PC-9 (cell line): ENCODE measurements at regions not wholly inside any gene's neighbourhood (a gene's known extent, or its start where the extent isn't known, plus 50 kb on each side); places are given as distances from the start of the nearest gene placed in this dataset.

ENCODE experiments used
- BruUV-seq: library from RNA; stranded (reverse); fragments of 400-500 nt; replicated peaks from 2 replicates; lab custom pipeline; 2021; lab: Mats Ljungman, UMichigan
- CTCF ChIA-PET: fragments of 300-600 bp; sonication (Branson Sonifier 250); formaldehyde crosslinking; loops from one replicate; lab custom pipeline; 2022; ENCODE audit warnings: antibody characterized with exemption; lab: Charles Lee
- POLR2A ChIA-PET: fragments of 300-600 bp; sonication (Branson Sonifier 250); formaldehyde crosslinking; loops from one replicate; lab custom pipeline; 2022; ENCODE audit warnings: antibody characterized with exemption; ENCODE audit not compliant: unreplicated experiment; lab: Charles Lee
- DNase-seq, 2 experiments: peaks; one replicate each; pipeline versions ENCODE4 v3.0.0 to v3.0.0-alpha.2; 2015 to 2022; ENCODE audit warnings: mixed read lengths in 1 of 2
- H2AFZ ChIP-seq: fragments of 200-600 bp; sonication (generic); 2 replicates; pipeline ENCODE4 v1.8.1; 2017; ENCODE audit warnings: antibody characterized with exemption
- H3F3A ChIP-seq: fragments of 200-600 bp; sonication (generic); 2 replicates; pipeline ENCODE4 v1.8.1; 2017; ENCODE audit warnings: antibody characterized with exemption, mild to moderate bottlenecking, low read depth; ENCODE audit not compliant: insufficient read depth
- H3K27ac ChIP-seq: fragments of 200-600 bp; sonication (generic); 2 replicates; pipeline ENCODE4 v1.6.1; 2016; ENCODE audit warnings: mixed run types
- H3K27me3 ChIP-seq: fragments of 200-600 bp; sonication (generic); 2 replicates; pipeline ENCODE4 v1.6.1; 2016; ENCODE audit warnings: low read depth, mixed run types; ENCODE audit not compliant: insufficient read depth
- H3K36me3 ChIP-seq: fragments of 200-600 bp; sonication (generic); 2 replicates; pipeline ENCODE4 v1.6.1; 2016; ENCODE audit warnings: low read depth, mixed run types
- H3K4me1 ChIP-seq: fragments of 200-600 bp; sonication (generic); replicated peaks from 2 replicates; pipeline ENCODE4 v1.6.1; 2016; ENCODE audit warnings: mixed run types; ENCODE audit not compliant: insufficient read depth
- H3K4me2 ChIP-seq: fragments of 200-600 bp; sonication (generic); 2 replicates; pipeline ENCODE4 v1.6.1; 2017; ENCODE audit warnings: mixed run types
- H3K4me3 ChIP-seq: fragments of 200-600 bp; sonication (generic); 2 replicates; pipeline ENCODE4 v1.6.1; 2016; ENCODE audit warnings: mixed run types
- H3K79me2 ChIP-seq: fragments of 200-600 bp; sonication (generic); 2 replicates; pipeline ENCODE4 v1.6.1; 2017; ENCODE audit warnings: low read depth, mixed run types
- H3K9me2 ChIP-seq: fragments of 200-600 bp; sonication (generic); 2 replicates; pipeline ENCODE4 v1.8.1; 2017; ENCODE audit warnings: mild to moderate bottlenecking; ENCODE audit not compliant: insufficient read depth
- H3K9me3 ChIP-seq: fragments of 200-600 bp; sonication (generic); 2 replicates; pipeline ENCODE4 v1.8.1; 2016; ENCODE audit warnings: low read depth; ENCODE audit not compliant: insufficient read depth
- H4K20me1 ChIP-seq: fragments of 200-600 bp; sonication (generic); 2 replicates; pipeline ENCODE4 v1.8.1; 2017; ENCODE audit not compliant: insufficient read depth
- EZH2 ChIP-seq: fragments of 200-600 bp; sonication (generic); IDR thresholded peaks from 2 replicates; pipeline ENCODE4 v1.8.0; 2017; ENCODE audit warnings: antibody characterized with exemption, low read depth
- intact Hi-C: fragments of 100-400 bp; cut with micrococcal nuclease; formaldehyde crosslinking; loops from one replicate; pipeline ENCODE4 v1.10.0; 2022; ENCODE audit not compliant: unreplicated experiment
- TF ChIP-seq, protein P1 (sequence below): fragments of 200-600 bp; sonication (generic); conservative IDR thresholded peaks from 2 replicates; pipeline ENCODE4 v1.6.1; 2017; ENCODE audit warnings: mixed run types, antibody characterized with exemption, mild to moderate bottlenecking, moderate library complexity

DNA sequence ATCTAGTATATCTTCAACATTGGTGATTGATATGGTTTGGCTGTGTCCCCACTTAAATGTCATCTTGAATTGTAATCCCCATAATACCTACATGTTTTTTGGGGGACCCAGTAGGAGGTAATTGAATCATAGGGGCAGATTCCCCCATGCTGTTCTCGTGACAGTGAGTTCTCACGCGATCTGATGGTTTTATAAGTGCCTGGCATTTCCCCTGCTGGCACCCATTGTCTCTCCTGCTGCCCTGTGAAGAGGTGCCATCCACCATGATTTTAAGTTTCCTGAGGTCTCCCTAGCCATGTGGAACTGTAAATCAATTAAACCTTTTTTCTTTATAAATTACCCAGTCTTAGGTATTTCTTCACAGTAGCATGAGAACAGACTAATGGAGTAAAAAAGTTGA is 1094.6 kb downstream of the ROBO2 start:
- H3K79me2 ChIP-seq = no peaks in the 10 kb centered on the region
- H3K27ac ChIP-seq = no peak overlapping the region
- H3K4me3 ChIP-seq = no peak overlapping the region
- H3K4me1 ChIP-seq = no peaks in the 10 kb centered on the region
- no peaks in the 10 kb centered on the region for H3K9me2 ChIP-seq
- H2AFZ ChIP-seq = no peak overlapping the region
- intact Hi-C loops = no loop called here
- no peaks in the 10 kb centered on the region for H3K27me3 ChIP-seq
- ChIA-PET CTCF (no interaction called here), POLR2A (no interaction called here)
- BruUV-seq = no TSS peak
- DNase-seq = no peak
- TF ChIP-seq EZH2 = no peak
- TF ChIP-seq, protein P1, sequence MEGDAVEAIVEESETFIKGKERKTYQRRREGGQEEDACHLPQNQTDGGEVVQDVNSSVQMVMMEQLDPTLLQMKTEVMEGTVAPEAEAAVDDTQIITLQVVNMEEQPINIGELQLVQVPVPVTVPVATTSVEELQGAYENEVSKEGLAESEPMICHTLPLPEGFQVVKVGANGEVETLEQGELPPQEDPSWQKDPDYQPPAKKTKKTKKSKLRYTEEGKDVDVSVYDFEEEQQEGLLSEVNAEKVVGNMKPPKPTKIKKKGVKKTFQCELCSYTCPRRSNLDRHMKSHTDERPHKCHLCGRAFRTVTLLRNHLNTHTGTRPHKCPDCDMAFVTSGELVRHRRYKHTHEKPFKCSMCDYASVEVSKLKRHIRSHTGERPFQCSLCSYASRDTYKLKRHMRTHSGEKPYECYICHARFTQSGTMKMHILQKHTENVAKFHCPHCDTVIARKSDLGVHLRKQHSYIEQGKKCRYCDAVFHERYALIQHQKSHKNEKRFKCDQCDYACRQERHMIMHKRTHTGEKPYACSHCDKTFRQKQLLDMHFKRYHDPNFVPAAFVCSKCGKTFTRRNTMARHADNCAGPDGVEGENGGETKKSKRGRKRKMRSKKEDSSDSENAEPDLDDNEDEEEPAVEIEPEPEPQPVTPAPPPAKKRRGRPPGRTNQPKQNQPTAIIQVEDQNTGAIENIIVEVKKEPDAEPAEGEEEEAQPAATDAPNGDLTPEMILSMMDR = no peak
- H3K4me2 ChIP-seq = no peak overlapping the region
- H3K36me3 ChIP-seq = no peaks in the 10 kb centered on the region
- H4K20me1 ChIP-seq = no peaks in the 10 kb centered on the region
- no peaks in the 10 kb centered on the region for H3K9me3 ChIP-seq
- no peaks in the 10 kb centered on the region for H3F3A ChIP-seq

DNA sequence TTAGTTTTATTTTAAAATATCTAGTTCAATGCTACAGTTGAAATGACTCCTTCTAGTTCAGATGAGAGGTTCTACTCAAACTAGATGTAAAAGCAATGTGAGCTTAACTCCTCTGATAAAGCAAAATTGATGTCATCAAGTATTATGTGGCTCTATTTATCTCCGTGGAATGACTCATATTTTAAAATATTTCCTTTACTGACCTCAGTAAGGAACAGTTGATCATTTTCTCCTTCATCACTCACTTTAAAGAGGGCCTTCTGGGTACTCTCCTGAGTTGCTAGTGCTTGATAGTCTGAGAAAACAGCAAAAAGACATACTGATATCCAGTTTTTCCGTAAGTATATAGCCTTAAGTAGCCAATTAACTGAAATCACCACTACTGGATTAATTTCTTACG is 1099.3 kb downstream of the ROBO2 start:
- H3K4me2 ChIP-seq = no peak overlapping the region
- no peak for DNase-seq
- no peak overlapping the region for H3K4me3 ChIP-seq
- H2AFZ ChIP-seq = no peak overlapping the region
- TF ChIP-seq, protein P1 = no peak
- TF ChIP-seq EZH2 = no peak
- intact Hi-C loops = no loop called here
- POLR2A ChIA-PET = no interaction called here
- no peak overlapping the region for H3K27ac ChIP-seq
- H3F3A ChIP-seq = no peaks in the 10 kb centered on the region
- CTCF ChIA-PET = interaction anchor here (0.6 kb wide), 1 partner anchor 122 kb away, joined by 3 read pairs; no protein-coding TSS in a partner anchor
- no peaks in the 10 kb centered on the region for H3K9me3 ChIP-seq
- no peaks in the 10 kb centered on the region for H3K9me2 ChIP-seq
- BruUV-seq = no TSS peak
- H3K27me3 ChIP-seq = no peaks in the 10 kb centered on the region
- H3K79me2 ChIP-seq = no peaks in the 10 kb centered on the region
- no peaks in the 10 kb centered on the region for H4K20me1 ChIP-seq
- H3K4me1 ChIP-seq = no peaks in the 10 kb centered on the region
- H3K36me3 ChIP-seq = no peaks in the 10 kb centered on the region

DNA sequence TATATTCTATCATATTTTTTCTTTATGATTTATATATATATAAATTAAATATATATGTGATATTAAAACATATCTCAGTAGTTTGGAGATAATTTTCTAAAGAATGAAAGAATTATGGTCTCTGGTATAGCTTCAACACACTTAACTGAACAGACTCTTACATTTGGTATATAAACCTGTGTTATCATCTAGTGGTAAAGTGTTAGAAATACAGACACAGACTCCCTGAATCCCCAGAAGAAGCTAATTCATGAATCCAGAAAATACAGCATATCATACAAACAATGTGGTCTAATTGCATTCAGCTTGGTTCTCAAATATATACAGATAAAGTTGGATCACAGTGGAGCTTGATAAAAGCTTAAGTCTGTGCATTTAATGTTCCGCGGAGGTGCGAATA is 1100.4 kb downstream of the ROBO2 start:
- no peaks in the 10 kb centered on the region for H3K4me1 ChIP-seq
- BruUV-seq = no TSS peak
- H3K27ac ChIP-seq = no peak overlapping the region
- no peaks in the 10 kb centered on the region for H3K27me3 ChIP-seq
- no peak overlapping the region for H3K4me2 ChIP-seq
- H3F3A ChIP-seq = no peaks in the 10 kb centered on the region
- TF ChIP-seq, protein P1 = no peak
- TF ChIP-seq EZH2 = no peak
- no peaks in the 10 kb centered on the region for H3K9me3 ChIP-seq
- H3K9me2 ChIP-seq = no peaks in the 10 kb centered on the region
- CTCF ChIA-PET = interaction anchor here (0.6 kb wide), 1 partner anchor 875 kb away, joined by 4 read pairs; no protein-coding TSS in a partner anchor
- H2AFZ ChIP-seq = no peak overlapping the region
- H3K79me2 ChIP-seq = no peaks in the 10 kb centered on the region
- POLR2A ChIA-PET = no interaction called here
- H3K4me3 ChIP-seq = no peak overlapping the region
- no peak for DNase-seq
- H3K36me3 ChIP-seq = no peaks in the 10 kb centered on the region
- intact Hi-C loops = loop anchor here (5.0 kb wide), 1 partner anchor 233 kb away; no protein-coding TSS in a partner anchor
- no peaks in the 10 kb centered on the region for H4K20me1 ChIP-seq
